ENCODE measurements at regions not wholly inside any gene's neighbourhood (a gene's known extent, or its start where the extent isn't known, plus 50 kb on each side); places are given as distances from the start of the nearest gene placed in this dataset.

DNA sequence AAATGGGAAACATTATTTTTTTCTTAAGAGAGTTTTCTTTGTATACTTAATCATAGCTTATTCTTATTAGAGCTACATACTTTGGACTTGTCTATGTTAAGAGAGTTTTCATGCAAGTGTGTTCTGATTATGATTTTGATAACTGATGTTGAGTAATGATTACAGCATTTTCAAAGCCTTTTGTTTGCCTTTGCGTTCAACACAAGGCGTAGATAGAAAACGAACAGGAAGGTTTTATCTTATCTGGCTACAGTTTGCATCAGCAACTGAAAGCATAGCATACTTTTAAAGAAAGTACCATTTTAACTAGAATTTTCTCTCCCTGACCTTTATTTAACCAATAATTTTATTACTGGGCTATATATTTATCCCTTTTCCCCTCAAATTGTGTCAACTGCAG, 51.6 kb upstream of the PDLIM5 start:
- no peak for TF ChIP-seq GTF2F1 (IDR thresholded peaks at IDR 0.05; ENCODE audit: borderline replicate concordance, low read depth, low read length)
- TF ChIP-seq TEAD4 (IDR thresholded peaks at IDR 0.05; ENCODE audit: low read depth, low read length): no peak
- TF ChIP-seq POLR2A (IDR thresholded peaks at IDR 0.05; ENCODE audit: control extremely low read depth in 1 of 2, low read depth in 2 of 2, low read length in 2 of 2): no peak
- TF ChIP-seq, protein P1, sequence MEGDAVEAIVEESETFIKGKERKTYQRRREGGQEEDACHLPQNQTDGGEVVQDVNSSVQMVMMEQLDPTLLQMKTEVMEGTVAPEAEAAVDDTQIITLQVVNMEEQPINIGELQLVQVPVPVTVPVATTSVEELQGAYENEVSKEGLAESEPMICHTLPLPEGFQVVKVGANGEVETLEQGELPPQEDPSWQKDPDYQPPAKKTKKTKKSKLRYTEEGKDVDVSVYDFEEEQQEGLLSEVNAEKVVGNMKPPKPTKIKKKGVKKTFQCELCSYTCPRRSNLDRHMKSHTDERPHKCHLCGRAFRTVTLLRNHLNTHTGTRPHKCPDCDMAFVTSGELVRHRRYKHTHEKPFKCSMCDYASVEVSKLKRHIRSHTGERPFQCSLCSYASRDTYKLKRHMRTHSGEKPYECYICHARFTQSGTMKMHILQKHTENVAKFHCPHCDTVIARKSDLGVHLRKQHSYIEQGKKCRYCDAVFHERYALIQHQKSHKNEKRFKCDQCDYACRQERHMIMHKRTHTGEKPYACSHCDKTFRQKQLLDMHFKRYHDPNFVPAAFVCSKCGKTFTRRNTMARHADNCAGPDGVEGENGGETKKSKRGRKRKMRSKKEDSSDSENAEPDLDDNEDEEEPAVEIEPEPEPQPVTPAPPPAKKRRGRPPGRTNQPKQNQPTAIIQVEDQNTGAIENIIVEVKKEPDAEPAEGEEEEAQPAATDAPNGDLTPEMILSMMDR (IDR thresholded peaks at IDR 0.05; ENCODE audit: control extremely low read depth in 1 of 3, insufficient read depth in 1 of 3, low read depth in 1 of 3, low read length in 3 of 3): no peak
- TF ChIP-seq PHF8 (conservative IDR thresholded peaks at IDR 0.05; ENCODE audit: low read depth, low read length): no peak
- TF ChIP-seq, protein P2, sequence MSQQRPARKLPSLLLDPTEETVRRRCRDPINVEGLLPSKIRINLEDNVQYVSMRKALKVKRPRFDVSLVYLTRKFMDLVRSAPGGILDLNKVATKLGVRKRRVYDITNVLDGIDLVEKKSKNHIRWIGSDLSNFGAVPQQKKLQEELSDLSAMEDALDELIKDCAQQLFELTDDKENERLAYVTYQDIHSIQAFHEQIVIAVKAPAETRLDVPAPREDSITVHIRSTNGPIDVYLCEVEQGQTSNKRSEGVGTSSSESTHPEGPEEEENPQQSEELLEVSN (IDR thresholded peaks at IDR 0.05): no peak
- no peak for TF ChIP-seq POLR2AphosphoS5 (IDR thresholded peaks at IDR 0.05; ENCODE audit: low read depth, low read length)
- no peak for TF ChIP-seq POU5F1 (IDR thresholded peaks at IDR 0.05; ENCODE audit: low read depth, low read length)

All from H1 (cell line).